GM19455 (cell line): ENCODE measurements at regions not wholly inside any gene's neighbourhood (a gene's known extent, or its start where the extent isn't known, plus 50 kb on each side); places are given as distances from the start of the nearest gene placed in this dataset.

Experiments used
- ATAC-seq: cut with Tn5 transposase; IDR thresholded peaks from one replicate; pipeline ENCODE4 v1.9.1; 2021; ENCODE audit not compliant: unreplicated experiment

- no peak for ATAC-seq
Observed at GRCh38 chr10:110432814-110433565, 64.7 kb upstream of the DUSP5 start.

- ATAC-seq = no peak
Observed at GRCh38 chr10:110433740-110434139, 64.0 kb upstream of the DUSP5 start.

GRCh38 chr10:110434489-110435096, 63.1 kb upstream of the DUSP5 start:
- ATAC-seq = no peak

GRCh38 chr10:110436554-110437350, 61.0 kb upstream of the DUSP5 start:
- no peak for ATAC-seq

GRCh38 chr10:110437351-110437605, 60.4 kb upstream of the DUSP5 start:
- ATAC-seq = no peak

- ATAC-seq = no peak
Observed at GRCh38 chr10:110437761-110438341, 59.9 kb upstream of the DUSP5 start.

- ATAC-seq = no peak
Observed at GRCh38 chr10:110442746-110443145, 55.0 kb upstream of the DUSP5 start.

- no peak for ATAC-seq
Observed at GRCh38 chr10:110443239-110444003, 54.3 kb upstream of the DUSP5 start.

- no peak for ATAC-seq
Observed at GRCh38 chr10:110444004-110444337, 53.7 kb upstream of the DUSP5 start.

GRCh38 chr10:110445871-110446270, 51.8 kb upstream of the DUSP5 start:
- no peak for ATAC-seq

GRCh38 chr10:110446277-110446676, 51.4 kb upstream of the DUSP5 start:
- ATAC-seq = no peak

GRCh38 chr10:110446954-110447608, 50.6 kb upstream of the DUSP5 start:
- no peak for ATAC-seq

- no peak for ATAC-seq
Observed at GRCh38 chr10:110447886-110448285, 49.8 kb upstream of the DUSP5 start.
